HG03095 (cell line): ENCODE measurements at regions not wholly inside any gene's neighbourhood (a gene's known extent, or its start where the extent isn't known, plus 50 kb on each side); places are given as distances from the start of the nearest gene placed in this dataset.
"Not testable (repeated sequence)": the region's sequence is repeated elsewhere in the genome, so short reads cannot be mapped to it uniquely, and the experiment has no call there.

Source experiments
- ATAC-seq: cut with Tn5 transposase; IDR thresholded peaks from one replicate; pipeline ENCODE4 v1.9.1; 2021; ENCODE audit warnings: moderate library complexity; ENCODE audit not compliant: unreplicated experiment

GRCh38 chr14:85050180-85050579 is 479.8 kb upstream of the FLRT2 start:
- ATAC-seq = no peak

GRCh38 chr14:85052646-85053045 is 477.3 kb upstream of the FLRT2 start:
- no peak for ATAC-seq

- no peak for ATAC-seq
Measured at GRCh38 chr14:85054178-85054577, 475.8 kb upstream of the FLRT2 start.

- no peak for ATAC-seq
Measured at GRCh38 chr14:85056267-85056666, 473.7 kb upstream of the FLRT2 start.

- no peak for ATAC-seq
Measured at GRCh38 chr14:85057221-85057620, 472.7 kb upstream of the FLRT2 start.

DNA sequence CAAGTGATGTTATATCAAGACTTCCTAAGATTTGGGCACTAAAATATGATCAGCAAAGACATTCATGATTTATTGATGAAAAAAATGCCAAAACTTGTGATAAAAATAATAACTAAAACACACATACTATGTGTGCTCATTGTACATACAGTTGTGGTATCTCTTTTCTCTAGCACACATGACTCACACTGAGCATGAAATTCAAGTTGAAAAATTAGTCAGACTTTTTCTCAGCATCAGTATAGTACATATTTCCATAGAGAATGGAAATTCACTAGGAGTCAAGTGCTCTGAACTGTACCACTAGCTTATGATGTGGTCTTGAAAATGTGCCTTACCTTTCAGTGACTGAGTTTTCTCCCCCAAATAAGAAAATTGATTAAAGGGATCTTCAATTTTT is 471.8 kb upstream of the FLRT2 start:
- ATAC-seq = no peak

- ATAC-seq = no peak
Measured at GRCh38 chr14:85060121-85060520, 469.8 kb upstream of the FLRT2 start.

DNA sequence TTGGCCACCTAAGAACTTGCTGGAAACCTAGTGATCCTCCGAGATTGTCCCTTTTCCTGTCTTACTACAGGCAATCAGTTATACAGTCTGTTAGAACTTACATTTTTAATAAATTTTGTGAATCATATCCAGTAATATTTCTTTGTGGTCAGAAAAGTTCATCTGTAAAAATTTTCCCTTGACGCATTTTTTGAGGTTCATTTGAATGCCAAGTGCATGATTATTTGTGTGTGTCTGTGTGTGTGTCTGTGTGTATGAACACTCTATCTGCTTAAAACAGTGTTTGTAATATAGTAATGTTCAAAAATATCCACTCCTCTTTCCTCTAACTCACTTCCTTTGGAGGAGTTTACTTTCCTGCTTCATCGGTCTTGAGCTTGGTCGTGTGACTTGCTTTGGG is 468.7 kb upstream of the FLRT2 start:
- ATAC-seq = no peak

DNA sequence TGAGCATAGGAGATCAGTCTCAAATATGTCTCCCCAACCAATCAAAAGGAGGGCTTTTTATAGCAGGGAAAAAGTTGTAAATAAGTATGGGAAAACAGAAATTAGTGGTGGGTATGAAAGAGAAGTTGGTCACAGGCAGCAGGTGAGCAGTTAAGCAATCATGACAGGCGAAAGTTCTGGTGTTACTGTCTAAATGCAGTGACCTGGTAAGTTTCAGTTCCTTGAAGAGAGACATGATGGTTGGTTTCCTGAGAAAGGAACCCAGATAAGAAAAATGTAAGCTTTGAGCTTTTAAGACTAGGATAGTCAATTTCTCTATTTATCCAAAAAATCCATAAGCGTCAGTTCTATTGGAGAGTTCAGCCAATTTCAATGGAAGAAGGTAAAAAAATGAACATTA is 466.2 kb upstream of the FLRT2 start:
- no peak for ATAC-seq

DNA sequence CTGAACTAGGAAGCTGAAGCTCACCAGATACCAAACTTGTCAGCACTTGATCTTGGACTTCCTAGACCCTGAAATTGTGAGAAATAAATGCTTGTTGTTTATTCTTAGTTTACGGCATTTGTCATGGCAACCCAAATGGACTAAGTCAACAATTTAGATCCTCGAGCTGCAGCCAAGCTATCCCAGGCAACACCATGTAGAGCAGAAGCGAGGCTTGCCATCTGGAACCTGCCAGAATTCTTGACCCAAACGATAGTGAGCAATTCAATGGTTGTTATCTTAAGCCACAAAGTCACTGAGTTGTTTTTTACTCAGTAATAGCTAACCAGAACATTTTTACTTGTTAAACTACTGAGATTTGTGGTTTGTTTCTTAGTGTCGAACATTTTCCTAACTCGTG is 458.5 kb upstream of the FLRT2 start:
- ATAC-seq = no peak

- ATAC-seq = no peak
Measured at GRCh38 chr14:85074955-85075354, 455.0 kb upstream of the FLRT2 start.

GRCh38 chr14:85075694-85076476 is 454.1 kb upstream of the FLRT2 start:
- no peak for ATAC-seq

DNA sequence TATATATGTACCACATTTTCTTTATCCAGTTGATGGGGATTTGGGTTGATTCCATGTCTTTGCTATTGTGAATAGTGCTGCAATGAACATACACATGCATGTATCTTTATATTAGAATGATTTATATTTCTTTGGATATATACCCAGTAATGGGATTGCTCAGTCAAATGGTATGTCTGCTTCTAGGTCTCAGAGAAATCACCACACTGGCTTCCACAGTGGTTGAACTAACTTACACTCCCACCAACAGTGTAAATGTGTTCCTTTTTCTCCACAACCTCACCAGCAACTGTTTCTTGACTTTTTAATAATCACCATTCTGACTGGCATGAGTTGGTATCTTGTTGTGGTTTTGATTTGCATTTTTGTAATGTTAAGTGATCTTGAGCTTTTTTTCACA is 452.2 kb upstream of the FLRT2 start:
- ATAC-seq = not testable (repeated sequence)

- no peak for ATAC-seq
Measured at GRCh38 chr14:85079842-85080730, 449.9 kb upstream of the FLRT2 start.

DNA sequence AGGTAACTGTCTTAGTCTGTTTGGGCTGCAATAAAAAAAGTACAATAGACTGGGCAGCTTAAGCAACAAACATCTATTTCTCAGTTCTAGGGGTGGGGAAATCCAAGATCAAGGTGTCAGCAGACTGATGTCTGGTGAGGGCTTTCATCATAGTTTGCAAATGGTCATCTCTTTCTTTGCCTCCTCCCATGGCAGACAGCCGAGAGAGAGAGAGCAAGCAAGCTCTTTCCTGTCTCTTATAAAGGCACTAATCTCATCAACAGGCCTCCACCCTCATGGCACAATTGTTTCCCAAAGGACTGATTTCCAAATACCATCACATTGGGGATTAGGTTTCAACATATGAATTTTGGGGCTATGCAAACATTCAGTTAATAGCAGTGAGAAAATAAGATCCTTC is 445.6 kb upstream of the FLRT2 start:
- ATAC-seq = no peak

DNA sequence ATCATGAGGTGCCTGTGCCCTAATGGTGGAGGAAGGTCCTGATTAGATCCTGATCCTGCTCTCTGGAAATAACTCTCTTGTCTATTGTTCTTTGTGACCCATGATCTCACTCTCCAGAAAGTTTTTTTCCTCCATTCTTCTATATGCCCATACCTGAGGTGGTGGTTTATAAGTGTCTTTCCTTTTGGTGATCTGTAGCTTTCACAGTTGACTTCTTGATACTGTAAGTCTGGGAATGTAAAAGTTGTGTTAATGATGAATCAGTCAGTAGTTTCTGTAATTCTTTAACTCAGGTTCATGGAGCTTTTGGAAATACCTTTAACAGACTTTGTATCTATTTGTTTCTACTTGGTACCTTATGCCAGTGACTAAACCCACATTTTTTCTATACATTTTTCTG is 444.0 kb upstream of the FLRT2 start:
- no peak for ATAC-seq

DNA sequence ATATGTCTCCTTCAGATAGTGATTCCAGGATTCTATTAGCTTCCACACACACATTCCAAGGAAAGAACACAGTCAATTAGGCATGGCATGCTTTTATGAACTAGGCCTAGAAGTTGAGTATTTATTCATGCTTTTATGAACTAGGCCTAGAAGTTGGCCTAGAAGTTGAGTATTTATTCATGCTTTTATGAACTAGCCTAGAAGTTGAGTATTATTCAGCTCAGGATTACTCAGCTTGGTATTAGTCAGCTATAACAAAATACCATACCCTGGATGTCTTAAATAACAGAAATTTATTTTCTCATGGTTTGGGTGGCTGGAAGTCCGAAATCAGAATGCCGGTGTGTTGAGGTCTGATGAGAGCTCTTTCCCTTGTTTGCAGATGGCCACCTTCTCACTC is 442.7 kb upstream of the FLRT2 start:
- ATAC-seq = no peak

- no peak for ATAC-seq
Measured at GRCh38 chr14:85088192-85088591, 441.8 kb upstream of the FLRT2 start.

GRCh38 chr14:85090681-85091080 is 439.3 kb upstream of the FLRT2 start:
- no peak for ATAC-seq

GRCh38 chr14:85093631-85094330 is 436.2 kb upstream of the FLRT2 start:
- no peak for ATAC-seq

GRCh38 chr14:85102591-85102990 is 427.4 kb upstream of the FLRT2 start:
- ATAC-seq = no peak

- no peak for ATAC-seq
Measured at GRCh38 chr14:85106506-85106905, 423.4 kb upstream of the FLRT2 start.
